K562 (cell line): ENCODE measurements at regions not wholly inside any gene's neighbourhood (a gene's known extent, or its start where the extent isn't known, plus 50 kb on each side); places are given as distances from the start of the nearest gene placed in this dataset.

Experiments
- ATAC-seq: fragments of 200-7000 bp; cut with Tn5 transposase; 3 replicates; pipeline ENCODE4 v1.9.1; 2020; ENCODE audit warnings: moderate library complexity
- BruUV-seq: library from RNA; stranded (reverse); fragments of 400-500 nt; replicated peaks from 2 replicates; lab custom pipeline; 2021; lab: Mats Ljungman, UMichigan
- CTCF ChIA-PET: fragments of 300-600 bp; formaldehyde crosslinking; extraction: SDS; loops from one replicate; lab custom pipeline; 2021; ENCODE audit warnings: low intra/inter-chr PET ratio; lab: Yijun Ruan, JAX
- POLR2A ChIA-PET: fragments of 300-600, 350-650 bp; sonication (Branson Sonifier 250); formaldehyde crosslinking; extraction: SDS; loops from one replicate; lab custom pipeline; 2021; ENCODE audit warnings: antibody characterized with exemption, inconsistent platforms; lab: Yijun Ruan, JAX
- DNase-seq, 4 experiments: peaks; one replicate each; pipeline versions ENCODE4 v3.0.0 to v3.0.0-alpha.2; 2011 to 2018; ENCODE audit warnings: low spot score in 3 of 4, mixed read lengths in 3 of 4; ENCODE audit errors: extremely low read depth in 1 of 4
- FAIRE-seq: peaks from 2 replicates; lab custom pipeline; 2011; peaks lifted over from hg19 to GRCh38; lab: Jason Lieb, UNC
- H2AFZ ChIP-seq: 2 replicates; pipeline ENCODE4 v1.6.0; 2011; ENCODE audit warnings: low read depth, low read length, control low read depth, inconsistent platforms
- H3K27ac ChIP-seq: fragments of 200-600 bp; 3 replicates; pipeline ENCODE4 v1.8.0; 2011; ENCODE audit warnings: low read depth, mild to moderate bottlenecking, control low read depth, inconsistent platforms, low read length, moderate library complexity, mixed read lengths; ENCODE audit errors: extremely low read depth
- H3K27me3 ChIP-seq, 2 experiments: fragments of 300-600 bp in 1 of 2; 2 replicates in 1 of 2; 3 replicates in 1 of 2; pipeline versions ENCODE4 v1.6.0 to v1.8.0; 2011; ENCODE audit warnings: inconsistent platforms in 2 of 2, low read length in 2 of 2, mild to moderate bottlenecking in 1 of 2, mixed read lengths in 1 of 2, moderate library complexity in 1 of 2; ENCODE audit not compliant: control insufficient read depth in 2 of 2, insufficient read depth in 2 of 2
- H3K36me3 ChIP-seq: fragments of 300-600 bp; 3 replicates; pipeline ENCODE4 v1.8.0; 2011; ENCODE audit warnings: mild to moderate bottlenecking, low read length, inconsistent platforms; ENCODE audit not compliant: control insufficient read depth, insufficient read depth
- H3K4me1 ChIP-seq, 2 experiments: fragments of 200-600 bp in 1 of 2; replicated peaks in 1 of 2; 2 replicates in 1 of 2; 3 replicates in 1 of 2; pipeline versions ENCODE4 v1.5.1 to v1.8.0; 2011; ENCODE audit warnings: inconsistent platforms in 2 of 2, low read length in 2 of 2, mild to moderate bottlenecking in 1 of 2, mixed read lengths in 1 of 2, moderate library complexity in 1 of 2; ENCODE audit not compliant: control insufficient read depth in 2 of 2, insufficient read depth in 2 of 2
- H3K4me2 ChIP-seq: 2 replicates; pipeline ENCODE4 v1.6.1; 2011; ENCODE audit warnings: low read length, control low read depth, inconsistent platforms, mixed read lengths; ENCODE audit not compliant: insufficient read depth
- H3K4me3 ChIP-seq: fragments of 200-600 bp; sonication (generic), shearing (Covaris generic); 2 replicates; pipeline ENCODE4 v1.5.1; 2016; ENCODE audit warnings: control low read depth, inconsistent platforms
- H3K79me2 ChIP-seq: fragments of 200-600 bp; 3 replicates; pipeline ENCODE4 v1.8.0; 2011; ENCODE audit warnings: low read length, inconsistent platforms; ENCODE audit not compliant: control insufficient read depth, insufficient read depth
- H3K9ac ChIP-seq, 2 experiments: 2 replicates each; pipeline versions ENCODE4 v1.6.0 to v1.6.1; 2011; ENCODE audit warnings: low read depth in 2 of 2, low read length in 2 of 2, control low read depth in 1 of 2, inconsistent platforms in 1 of 2, mild to moderate bottlenecking in 1 of 2, mixed read lengths in 1 of 2; ENCODE audit not compliant: insufficient read depth in 1 of 2
- H3K9me1 ChIP-seq: one replicate; pipeline ENCODE4 v1.6.0; 2011; ENCODE audit warnings: inconsistent platforms, mild to moderate bottlenecking, low read length, moderate library complexity; ENCODE audit not compliant: control insufficient read depth, insufficient read depth
- H3K9me3 ChIP-seq: replicated peaks from 2 replicates; pipeline ENCODE4 v1.5.1; 2011; ENCODE audit warnings: low read depth, low read length, inconsistent platforms; ENCODE audit not compliant: control insufficient read depth, insufficient read depth
- H4K20me1 ChIP-seq: replicated peaks from 2 replicates; pipeline ENCODE4 v1.6.1; 2011; ENCODE audit warnings: low read length, inconsistent platforms, mixed read lengths; ENCODE audit not compliant: control insufficient read depth, insufficient read depth
- ATF1 ChIP-seq, 2 experiments: fragments of 450-650 bp in 1 of 2; IDR thresholded peaks; 2 replicates each; pipeline ENCODE4 v1.6.1; 2016; ENCODE audit warnings: missing compliant biosample characterization in 1 of 2, missing genetic modification characterization in 1 of 2
- GATAD2B ChIP-seq: fragments of 450-650 bp; IDR thresholded peaks from 2 replicates; pipeline ENCODE4 v1.6.1; 2017; ENCODE audit warnings: mild to moderate bottlenecking, borderline replicate concordance
- HCFC1 ChIP-seq: IDR thresholded peaks from 2 replicates; pipeline ENCODE4 v1.6.1; 2012; ENCODE audit warnings: low read depth, low read length, improper control_type of control experiment
- SMARCA5 ChIP-seq: fragments of 450-650 bp; IDR thresholded peaks from 2 replicates; pipeline ENCODE4 v1.6.1; 2016
- SMARCB1 ChIP-seq: IDR thresholded peaks from 2 replicates; pipeline ENCODE4 v1.6.1; 2011; ENCODE audit warnings: improper control_type of control experiment, low read depth; ENCODE audit not compliant: insufficient read length
- TAF15 ChIP-seq: fragments of 200-400 bp; formaldehyde crosslinking; IDR thresholded peaks from 2 replicates; pipeline ENCODE4 v1.6.1; 2017; ENCODE audit warnings: mild to moderate bottlenecking, low read depth, low read length, moderate library complexity
- XRCC3 ChIP-seq: fragments of 450-650 bp; IDR thresholded peaks from 2 replicates; pipeline ENCODE4 v1.6.1; 2017; ENCODE audit warnings: mild to moderate bottlenecking, moderate library complexity
- ZNF12 ChIP-seq: sonication (generic); formaldehyde crosslinking; IDR thresholded peaks from 2 replicates; pipeline ENCODE4 v1.4.0; 2020; ENCODE audit warnings: mild to moderate bottlenecking, missing genetic modification reagents
- ZNF3 ChIP-seq: fragments of 250-450 bp; sonication (Bioruptor Pico); IDR thresholded peaks from 2 replicates; pipeline ENCODE4 v1.5.0; 2021; ENCODE audit warnings: mild to moderate bottlenecking, moderate library complexity
- ZNF316 ChIP-seq: fragments of 450-650 bp; IDR thresholded peaks from 2 replicates; pipeline ENCODE4 v1.6.1; 2016
- ZNF41 ChIP-seq: fragments of 250-450 bp; sonication (Bioruptor Pico); conservative IDR thresholded peaks from 2 replicates; pipeline ENCODE4 v1.4.0; 2020; ENCODE audit warnings: mild to moderate bottlenecking
- whole genome bisulfite sequencing: fragments of 100-300 bp; shearing (Covaris generic); methylation state at CpG from one replicate; pipeline ENCODE4 v1.1.6; 2016; ENCODE audit warnings: low coverage, mixed read lengths; ENCODE audit not compliant: insufficient coverage; ENCODE audit errors: missing lambda C conversion rate; 5-methylcytosine and 5-hydroxymethylcytosine counted together
- in situ Hi-C: fragments of 300-500 bp; cut with MboI; formaldehyde crosslinking; loops from 4 replicates; pipeline ENCODE4 v1.15.0; 2018; ENCODE audit warnings: inconsistent platforms, mixed read lengths
- intact Hi-C: fragments of 100-400 bp; cut with micrococcal nuclease; formaldehyde crosslinking; loops from 2 replicates; pipeline ENCODE4 v1.14.2; 2022
- TF ChIP-seq, protein P1 (sequence below): IDR thresholded peaks from 2 replicates; pipeline ENCODE4 v1.6.1; 2014; ENCODE audit warnings: antibody characterized with exemption
- TF ChIP-seq, protein P2 (sequence below): sonication (generic); formaldehyde crosslinking; IDR thresholded peaks from 2 replicates; pipeline ENCODE4 v1.8.0; 2022; ENCODE audit warnings: mild to moderate bottlenecking, low read depth, missing genetic modification reagents

GRCh38 chr11:45472716-45473317 is 186.7 kb upstream of the SYT13 start:
- TF ChIP-seq HCFC1 (no peak), GATAD2B (no peak), SMARCA5 (no peak), ZNF12 (no peak), XRCC3 (no peak), ATF1 (CRISPR knock-in tag; IDR thresholded peaks at IDR 0.05) (no peak), ATF1 (tag; IDR thresholded peaks at IDR 0.05) (no peak), ZNF41 (CRISPR knock-in tag) (no peak), SMARCB1 (no peak), TAF15 (no peak), ZNF3 (CRISPR knock-in tag) (no peak), ZNF316 (no peak)
- TF ChIP-seq, protein P1, sequence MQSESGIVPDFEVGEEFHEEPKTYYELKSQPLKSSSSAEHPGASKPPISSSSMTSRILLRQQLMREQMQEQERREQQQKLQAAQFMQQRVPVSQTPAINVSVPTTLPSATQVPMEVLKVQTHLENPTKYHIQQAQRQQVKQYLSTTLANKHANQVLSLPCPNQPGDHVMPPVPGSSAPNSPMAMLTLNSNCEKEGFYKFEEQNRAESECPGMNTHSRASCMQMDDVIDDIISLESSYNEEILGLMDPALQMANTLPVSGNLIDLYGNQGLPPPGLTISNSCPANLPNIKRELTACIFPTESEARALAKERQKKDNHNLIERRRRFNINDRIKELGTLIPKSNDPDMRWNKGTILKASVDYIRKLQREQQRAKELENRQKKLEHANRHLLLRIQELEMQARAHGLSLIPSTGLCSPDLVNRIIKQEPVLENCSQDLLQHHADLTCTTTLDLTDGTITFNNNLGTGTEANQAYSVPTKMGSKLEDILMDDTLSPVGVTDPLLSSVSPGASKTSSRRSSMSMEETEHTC = no peak
- TF ChIP-seq, protein P2, sequence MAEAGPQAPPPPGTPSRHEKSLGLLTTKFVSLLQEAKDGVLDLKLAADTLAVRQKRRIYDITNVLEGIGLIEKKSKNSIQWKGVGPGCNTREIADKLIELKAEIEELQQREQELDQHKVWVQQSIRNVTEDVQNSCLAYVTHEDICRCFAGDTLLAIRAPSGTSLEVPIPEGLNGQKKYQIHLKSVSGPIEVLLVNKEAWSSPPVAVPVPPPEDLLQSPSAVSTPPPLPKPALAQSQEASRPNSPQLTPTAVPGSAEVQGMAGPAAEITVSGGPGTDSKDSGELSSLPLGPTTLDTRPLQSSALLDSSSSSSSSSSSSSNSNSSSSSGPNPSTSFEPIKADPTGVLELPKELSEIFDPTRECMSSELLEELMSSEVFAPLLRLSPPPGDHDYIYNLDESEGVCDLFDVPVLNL = no peak
- H3K9me3 ChIP-seq = no peaks in the 10 kb centered on the region
- H3K36me3 ChIP-seq = no peaks in the 10 kb centered on the region
- H3K9me1 ChIP-seq = no peaks in the 10 kb centered on the region
- no peak overlapping the region for H2AFZ ChIP-seq
- H3K27ac ChIP-seq = no peak overlapping the region
- in situ Hi-C loops = no loop called here
- H3K27me3 ChIP-seq = peaks cover 2 to 44% of the 10 kb centered on the region in 2 experiments; a peak in 4 of 5 replicates
- 1% methylated on average over 13 of the region's 14 CpGs for whole genome bisulfite sequencing
- no TSS peak for BruUV-seq
- FAIRE-seq = no peak
- H3K4me3 ChIP-seq = no peak overlapping the region
- no peaks in the 10 kb centered on the region for H3K79me2 ChIP-seq
- no peak for ATAC-seq
- DNase-seq = no peak
- CTCF ChIA-PET = no interaction called here
- intact Hi-C loops = no loop called here
- POLR2A ChIA-PET = no interaction called here
- no peak overlapping the region for H3K4me2 ChIP-seq
- H3K9ac ChIP-seq = no peak overlapping the region
- H4K20me1 ChIP-seq = no peaks in the 10 kb centered on the region; the same call in 1 of the 2 replicates
- H3K4me1 ChIP-seq = no peaks in the 10 kb centered on the region
